ENCODE measurements at regions not wholly inside any gene's neighbourhood (a gene's known extent, or its start where the extent isn't known, plus 50 kb on each side); places are given as distances from the start of the nearest gene placed in this dataset.
"Not testable (repeated sequence)": the region's sequence is repeated elsewhere in the genome, so short reads cannot be mapped to it uniquely, and the experiment has no call there.

GRCh38 chr14:105903971-105904370, 377.6 kb downstream of the TMEM121 start:
- TF ChIP-seq CTCF (IDR thresholded peaks at IDR 0.05; ENCODE audit: insufficient read depth, low read depth, low read length, missing control alignments) = no peak
- H3K4me3 ChIP-seq (ENCODE audit: low read depth, low read length) = no peak overlapping the region
- DNase-seq (ENCODE audit: low read depth) = no peak

DNA sequence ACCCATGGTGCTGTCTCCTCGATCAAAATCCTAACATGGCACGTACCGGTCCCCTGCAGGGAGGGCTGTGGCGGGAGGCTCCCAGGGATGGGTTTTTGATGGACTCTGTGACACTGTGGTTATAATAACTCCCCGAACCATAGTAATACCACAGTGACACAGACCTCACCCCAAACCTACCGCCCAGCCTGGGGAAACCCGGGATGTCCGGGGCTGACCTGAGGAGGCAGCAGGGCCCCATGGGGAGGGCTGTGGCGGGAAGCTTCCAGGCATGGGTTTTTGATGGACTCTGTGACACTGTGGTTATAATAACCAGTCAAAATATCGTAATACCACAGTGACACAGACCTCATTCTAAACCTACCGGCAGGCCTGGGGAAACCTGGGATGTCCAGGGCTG, 378.0 kb downstream of the TMEM121 start:
- H3K4me3 ChIP-seq (ENCODE audit: low read depth, low read length) = no peak overlapping the region
- TF ChIP-seq CTCF (IDR thresholded peaks at IDR 0.05; ENCODE audit: insufficient read depth, low read depth, low read length, missing control alignments) = no peak
- DNase-seq (ENCODE audit: low read depth) = no peak

DNA sequence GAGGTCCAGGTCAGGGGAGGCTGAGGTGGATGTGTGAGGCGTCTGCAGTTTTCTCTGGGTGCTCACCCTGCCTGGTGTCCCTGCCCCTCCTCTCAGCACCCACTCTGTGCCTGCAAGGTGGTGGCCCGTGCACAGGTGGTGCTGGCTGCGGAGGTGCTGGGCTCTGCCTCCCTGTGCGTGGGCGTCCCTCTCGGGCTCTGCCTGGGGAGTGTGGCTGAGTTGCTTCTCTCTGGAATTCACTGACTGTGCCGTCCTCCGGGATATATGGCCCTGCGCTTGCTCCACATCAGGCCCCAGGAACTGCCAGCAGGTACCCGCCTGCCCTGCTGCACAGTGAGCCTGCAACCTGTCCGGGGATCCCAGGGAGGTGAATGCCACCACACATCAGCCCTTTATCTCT, 379.1 kb downstream of the TMEM121 start:
- DNase-seq (ENCODE audit: low read depth) = no peak
- H3K4me3 ChIP-seq (ENCODE audit: low read depth, low read length) = no peak overlapping the region
- no peak for TF ChIP-seq CTCF (IDR thresholded peaks at IDR 0.05; ENCODE audit: insufficient read depth, low read depth, low read length, missing control alignments)

- DNase-seq (ENCODE audit: low read depth) = no peak
- no peak for TF ChIP-seq CTCF (IDR thresholded peaks at IDR 0.05; ENCODE audit: insufficient read depth, low read depth, low read length, missing control alignments)
- H3K4me3 ChIP-seq (ENCODE audit: low read depth, low read length) = no peak overlapping the region
These were observed 380.9 kb downstream of the TMEM121 start for GRCh38 chr14:105907276-105907675.

DNA sequence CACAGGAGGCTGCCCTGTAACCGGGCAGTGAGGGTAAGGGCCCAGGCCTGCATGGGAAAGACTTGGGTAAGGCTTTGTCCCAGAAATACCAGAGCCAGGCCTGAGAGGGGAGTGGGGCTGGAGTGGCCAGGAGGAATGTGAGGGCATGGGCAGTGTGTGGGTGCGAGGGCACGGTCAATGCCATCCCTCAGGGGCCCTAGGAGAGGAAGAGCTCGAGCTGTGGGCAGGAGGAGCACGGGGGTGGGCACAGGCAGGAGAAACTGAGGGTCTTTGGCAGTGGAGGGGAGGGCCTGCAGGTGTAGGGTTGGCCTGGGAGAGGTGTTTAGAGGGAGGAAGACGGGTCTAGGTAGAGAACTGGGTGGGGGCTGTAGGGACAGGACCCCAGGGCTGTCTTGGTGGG, 381.6 kb downstream of the TMEM121 start:
- no peak for TF ChIP-seq CTCF (IDR thresholded peaks at IDR 0.05; ENCODE audit: insufficient read depth, low read depth, low read length, missing control alignments)
- no peak overlapping the region for H3K4me3 ChIP-seq (ENCODE audit: low read depth, low read length)

GRCh38 chr14:105908481-105908911, 382.1 kb downstream of the TMEM121 start:
- no peak overlapping the region for H3K4me3 ChIP-seq (ENCODE audit: low read depth, low read length)
- no peak for DNase-seq (ENCODE audit: low read depth)
- TF ChIP-seq CTCF (IDR thresholded peaks at IDR 0.05; ENCODE audit: insufficient read depth, low read depth, low read length, missing control alignments) = no peak

More for the DNA sequence above, 381.6 kb downstream of the TMEM121 start:
- DNase-seq (ENCODE audit: low read depth) = no peak

- no peak for TF ChIP-seq CTCF (IDR thresholded peaks at IDR 0.05; ENCODE audit: insufficient read depth, low read depth, low read length, missing control alignments)
- DNase-seq (ENCODE audit: low read depth) = no peak
- H3K4me3 ChIP-seq (ENCODE audit: low read depth, low read length) = no peak overlapping the region
These were observed 382.9 kb downstream of the TMEM121 start for GRCh38 chr14:105909046-105909827.

GRCh38 chr14:105909828-105910120, 383.4 kb downstream of the TMEM121 start:
- H3K4me3 ChIP-seq (ENCODE audit: low read depth, low read length); DNase-seq (ENCODE audit: low read depth): not testable (repeated sequence)
